ENCODE measurements at regions not wholly inside any gene's neighbourhood (a gene's known extent, or its start where the extent isn't known, plus 50 kb on each side); places are given as distances from the start of the nearest gene placed in this dataset.

DNA sequence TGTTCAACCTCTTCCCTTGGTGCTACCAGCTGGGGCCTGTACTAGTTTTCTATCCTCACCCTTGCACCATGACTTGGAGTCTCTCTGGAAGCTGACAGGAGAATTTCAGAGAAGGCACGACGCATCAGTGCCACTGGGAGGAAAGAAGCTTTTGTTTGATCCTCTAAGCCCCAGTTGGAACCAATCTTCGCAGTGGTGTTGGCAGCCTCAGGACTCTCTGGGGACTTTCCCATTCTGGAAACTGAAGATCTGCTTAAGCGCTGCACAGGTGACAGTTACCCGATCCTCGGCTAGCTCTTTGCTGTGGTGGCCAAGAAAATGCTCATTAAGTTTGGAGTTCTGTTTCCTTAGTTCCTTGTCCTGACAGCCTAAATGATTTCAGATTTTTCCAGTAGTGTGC lies 222.3 kb downstream of the RHOU start:
- TF ChIP-seq, protein P1, sequence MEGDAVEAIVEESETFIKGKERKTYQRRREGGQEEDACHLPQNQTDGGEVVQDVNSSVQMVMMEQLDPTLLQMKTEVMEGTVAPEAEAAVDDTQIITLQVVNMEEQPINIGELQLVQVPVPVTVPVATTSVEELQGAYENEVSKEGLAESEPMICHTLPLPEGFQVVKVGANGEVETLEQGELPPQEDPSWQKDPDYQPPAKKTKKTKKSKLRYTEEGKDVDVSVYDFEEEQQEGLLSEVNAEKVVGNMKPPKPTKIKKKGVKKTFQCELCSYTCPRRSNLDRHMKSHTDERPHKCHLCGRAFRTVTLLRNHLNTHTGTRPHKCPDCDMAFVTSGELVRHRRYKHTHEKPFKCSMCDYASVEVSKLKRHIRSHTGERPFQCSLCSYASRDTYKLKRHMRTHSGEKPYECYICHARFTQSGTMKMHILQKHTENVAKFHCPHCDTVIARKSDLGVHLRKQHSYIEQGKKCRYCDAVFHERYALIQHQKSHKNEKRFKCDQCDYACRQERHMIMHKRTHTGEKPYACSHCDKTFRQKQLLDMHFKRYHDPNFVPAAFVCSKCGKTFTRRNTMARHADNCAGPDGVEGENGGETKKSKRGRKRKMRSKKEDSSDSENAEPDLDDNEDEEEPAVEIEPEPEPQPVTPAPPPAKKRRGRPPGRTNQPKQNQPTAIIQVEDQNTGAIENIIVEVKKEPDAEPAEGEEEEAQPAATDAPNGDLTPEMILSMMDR (IDR thresholded peaks at IDR 0.05; ENCODE audit: low read depth, low read length, missing input control), result no peak
- TF ChIP-seq, protein P2, sequence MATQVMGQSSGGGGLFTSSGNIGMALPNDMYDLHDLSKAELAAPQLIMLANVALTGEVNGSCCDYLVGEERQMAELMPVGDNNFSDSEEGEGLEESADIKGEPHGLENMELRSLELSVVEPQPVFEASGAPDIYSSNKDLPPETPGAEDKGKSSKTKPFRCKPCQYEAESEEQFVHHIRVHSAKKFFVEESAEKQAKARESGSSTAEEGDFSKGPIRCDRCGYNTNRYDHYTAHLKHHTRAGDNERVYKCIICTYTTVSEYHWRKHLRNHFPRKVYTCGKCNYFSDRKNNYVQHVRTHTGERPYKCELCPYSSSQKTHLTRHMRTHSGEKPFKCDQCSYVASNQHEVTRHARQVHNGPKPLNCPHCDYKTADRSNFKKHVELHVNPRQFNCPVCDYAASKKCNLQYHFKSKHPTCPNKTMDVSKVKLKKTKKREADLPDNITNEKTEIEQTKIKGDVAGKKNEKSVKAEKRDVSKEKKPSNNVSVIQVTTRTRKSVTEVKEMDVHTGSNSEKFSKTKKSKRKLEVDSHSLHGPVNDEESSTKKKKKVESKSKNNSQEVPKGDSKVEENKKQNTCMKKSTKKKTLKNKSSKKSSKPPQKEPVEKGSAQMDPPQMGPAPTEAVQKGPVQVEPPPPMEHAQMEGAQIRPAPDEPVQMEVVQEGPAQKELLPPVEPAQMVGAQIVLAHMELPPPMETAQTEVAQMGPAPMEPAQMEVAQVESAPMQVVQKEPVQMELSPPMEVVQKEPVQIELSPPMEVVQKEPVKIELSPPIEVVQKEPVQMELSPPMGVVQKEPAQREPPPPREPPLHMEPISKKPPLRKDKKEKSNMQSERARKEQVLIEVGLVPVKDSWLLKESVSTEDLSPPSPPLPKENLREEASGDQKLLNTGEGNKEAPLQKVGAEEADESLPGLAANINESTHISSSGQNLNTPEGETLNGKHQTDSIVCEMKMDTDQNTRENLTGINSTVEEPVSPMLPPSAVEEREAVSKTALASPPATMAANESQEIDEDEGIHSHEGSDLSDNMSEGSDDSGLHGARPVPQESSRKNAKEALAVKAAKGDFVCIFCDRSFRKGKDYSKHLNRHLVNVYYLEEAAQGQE (IDR thresholded peaks at IDR 0.05), result no peak
- TF ChIP-seq YY1 (IDR thresholded peaks at IDR 0.05) (no peak), RXRA (IDR thresholded peaks at IDR 0.05) (no peak), HNF4G (IDR thresholded peaks at IDR 0.05) (no peak), SP1 (IDR thresholded peaks at IDR 0.05) (no peak), GABPA (IDR thresholded peaks at IDR 0.05 in 1 of 2, conservative IDR thresholded peaks at IDR 0.05 in 1 of 2) (no peak), RAD21 (IDR thresholded peaks at IDR 0.05) (no peak), EGR1 (IDR thresholded peaks at IDR 0.05; ENCODE audit: low read depth in 2 of 2) (no peak), TAF1 (conservative IDR thresholded peaks at IDR 0.05) (no peak), JUND (IDR thresholded peaks at IDR 0.05) (no peak)
- TF ChIP-seq, protein P3, sequence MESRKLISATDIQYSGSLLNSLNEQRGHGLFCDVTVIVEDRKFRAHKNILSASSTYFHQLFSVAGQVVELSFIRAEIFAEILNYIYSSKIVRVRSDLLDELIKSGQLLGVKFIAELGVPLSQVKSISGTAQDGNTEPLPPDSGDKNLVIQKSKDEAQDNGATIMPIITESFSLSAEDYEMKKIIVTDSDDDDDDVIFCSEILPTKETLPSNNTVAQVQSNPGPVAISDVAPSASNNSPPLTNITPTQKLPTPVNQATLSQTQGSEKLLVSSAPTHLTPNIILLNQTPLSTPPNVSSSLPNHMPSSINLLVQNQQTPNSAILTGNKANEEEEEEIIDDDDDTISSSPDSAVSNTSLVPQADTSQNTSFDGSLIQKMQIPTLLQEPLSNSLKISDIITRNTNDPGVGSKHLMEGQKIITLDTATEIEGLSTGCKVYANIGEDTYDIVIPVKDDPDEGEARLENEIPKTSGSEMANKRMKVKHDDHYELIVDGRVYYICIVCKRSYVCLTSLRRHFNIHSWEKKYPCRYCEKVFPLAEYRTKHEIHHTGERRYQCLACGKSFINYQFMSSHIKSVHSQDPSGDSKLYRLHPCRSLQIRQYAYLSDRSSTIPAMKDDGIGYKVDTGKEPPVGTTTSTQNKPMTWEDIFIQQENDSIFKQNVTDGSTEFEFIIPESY (IDR thresholded peaks at IDR 0.05), result no peak
- TF ChIP-seq, protein P4, sequence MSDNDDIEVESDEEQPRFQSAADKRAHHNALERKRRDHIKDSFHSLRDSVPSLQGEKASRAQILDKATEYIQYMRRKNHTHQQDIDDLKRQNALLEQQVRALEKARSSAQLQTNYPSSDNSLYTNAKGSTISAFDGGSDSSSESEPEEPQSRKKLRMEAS (IDR thresholded peaks at IDR 0.05), result no peak
- TF ChIP-seq, protein P5, sequence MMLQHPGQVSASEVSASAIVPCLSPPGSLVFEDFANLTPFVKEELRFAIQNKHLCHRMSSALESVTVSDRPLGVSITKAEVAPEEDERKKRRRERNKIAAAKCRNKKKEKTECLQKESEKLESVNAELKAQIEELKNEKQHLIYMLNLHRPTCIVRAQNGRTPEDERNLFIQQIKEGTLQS (IDR thresholded peaks at IDR 0.05), result no peak

Data from liver (tissue), 3 donors.